ENCODE measurements at regions not wholly inside any gene's neighbourhood (a gene's known extent, or its start where the extent isn't known, plus 50 kb on each side); places are given as distances from the start of the nearest gene placed in this dataset.
"Not testable (repeated sequence)": the region's sequence is repeated elsewhere in the genome, so short reads cannot be mapped to it uniquely, and the experiment has no call there.

DNA sequence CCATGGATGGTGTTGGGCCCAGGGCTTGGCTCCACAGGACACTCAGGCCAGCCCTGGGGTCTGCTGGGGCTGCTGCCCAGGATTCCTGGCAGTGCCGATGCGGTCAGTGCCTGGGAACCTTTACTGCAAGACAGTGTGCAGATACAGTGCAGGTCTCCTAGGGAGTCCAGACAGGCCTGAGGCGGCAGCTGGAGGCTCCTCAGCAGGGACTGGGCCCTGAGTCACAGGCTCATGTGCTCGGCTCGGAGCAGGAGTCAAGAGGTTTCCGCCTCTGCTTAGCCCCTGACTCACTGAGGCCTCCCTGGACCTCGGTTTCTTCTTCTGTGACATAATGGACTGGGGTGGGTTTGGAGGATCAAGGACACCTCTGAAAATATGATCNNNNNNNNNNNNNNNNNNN is 3941.6 kb upstream of the TPTE start:
- BruUV-seq (replicated peaks); H3K4me1 ChIP-seq (ENCODE audit: insufficient read depth, low read length, poor library complexity, severe bottlenecking); DNase-seq (ENCODE audit: low spot score); intact Hi-C loops (cut with micrococcal nuclease; ENCODE audit: unreplicated experiment); H3K9me3 ChIP-seq (ENCODE audit: low read depth, low read length, poor library complexity, severe bottlenecking); H3K27me3 ChIP-seq (replicated peaks; ENCODE audit: insufficient read depth, low read depth, low read length, poor library complexity); POLR2A ChIA-PET (ENCODE audit: low non-redundant PET); H3K36me3 ChIP-seq (ENCODE audit: insufficient read depth, low read length, poor library complexity, severe bottlenecking); H3K27ac ChIP-seq (ENCODE audit: low read depth, low read length, poor library complexity, severe bottlenecking); CTCF ChIA-PET; H3K4me3 ChIP-seq (ENCODE audit: low read depth, low read length, poor library complexity, severe bottlenecking): not testable (repeated sequence)
